HG03439 (cell line): ENCODE measurements at regions not wholly inside any gene's neighbourhood (a gene's known extent, or its start where the extent isn't known, plus 50 kb on each side); places are given as distances from the start of the nearest gene placed in this dataset.
A peak's percentile ranks its signal among the peaks of the same experiment; 100 is the strongest.

Experiments
- ATAC-seq: cut with Tn5 transposase; IDR thresholded peaks from one replicate; pipeline ENCODE4 v1.9.1; 2021; ENCODE audit warnings: mild to moderate bottlenecking, moderate library complexity; ENCODE audit not compliant: unreplicated experiment

- no peak for ATAC-seq
Observed at GRCh38 chr2:8574196-8575037, 107.4 kb upstream of the ID2 start.

DNA sequence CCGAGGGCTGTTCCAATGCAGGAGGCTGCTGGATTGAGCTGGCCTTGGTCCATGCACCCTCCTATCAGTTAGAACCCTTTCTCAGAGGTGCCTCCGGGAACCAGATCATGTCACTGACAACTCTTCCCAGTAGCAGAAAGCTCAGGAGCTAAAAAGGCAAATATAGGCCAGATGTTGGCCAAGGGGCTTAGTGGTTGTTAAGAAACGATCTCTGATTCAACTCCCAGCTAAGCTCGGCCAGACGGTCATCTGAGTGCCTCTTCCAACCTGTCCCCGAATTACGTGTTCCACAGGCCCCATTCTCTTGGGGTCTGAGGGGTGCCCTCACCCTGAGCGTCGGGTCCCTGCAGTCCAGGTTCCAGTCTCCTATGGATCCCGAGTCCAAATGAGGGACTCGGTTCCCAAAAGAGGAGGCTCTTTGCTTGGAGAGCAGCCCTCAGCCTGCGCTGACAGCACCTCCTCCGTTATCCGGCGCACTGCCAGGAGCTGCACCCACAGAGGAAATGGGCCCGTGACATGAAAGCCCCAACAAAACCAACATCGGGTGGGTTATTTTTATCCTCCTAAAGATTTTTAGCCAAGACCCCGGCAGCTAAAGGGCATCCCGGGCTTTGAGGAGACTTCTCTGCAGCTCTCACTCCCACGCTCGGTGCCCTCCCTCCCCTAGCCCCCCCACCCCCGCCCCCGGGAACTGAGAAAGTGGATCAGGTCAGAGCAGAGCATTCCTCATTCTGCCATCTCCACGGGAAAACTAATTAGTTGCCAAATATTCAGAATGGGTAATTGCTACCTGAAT, 106.6 kb upstream of the ID2 start:
- ATAC-seq: no peak

GRCh38 chr2:8575834-8576423, 105.9 kb upstream of the ID2 start:
- ATAC-seq: no peak

- ATAC-seq: no peak
Observed at GRCh38 chr2:8576525-8577167, 105.2 kb upstream of the ID2 start.

DNA sequence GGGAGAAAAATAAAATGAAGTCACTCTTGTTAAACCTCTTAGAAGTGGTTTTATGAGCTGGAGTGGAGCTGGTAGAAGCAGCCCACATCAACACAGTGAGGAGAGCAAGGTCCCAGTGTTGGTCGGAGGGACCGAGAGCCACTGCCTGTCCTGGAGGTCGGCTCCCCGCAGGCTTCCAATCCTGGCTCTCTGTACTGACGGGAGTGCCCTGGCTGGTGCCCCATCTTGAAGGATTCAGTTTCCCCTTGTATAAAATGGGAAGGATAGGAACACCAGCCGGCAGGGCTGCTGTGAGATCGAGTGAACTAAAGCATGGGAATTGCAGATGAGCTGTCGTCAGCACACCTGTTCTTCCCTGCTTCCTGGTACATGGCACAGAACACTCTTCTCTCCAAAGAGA, 104.3 kb upstream of the ID2 start:
- ATAC-seq: no peak

DNA sequence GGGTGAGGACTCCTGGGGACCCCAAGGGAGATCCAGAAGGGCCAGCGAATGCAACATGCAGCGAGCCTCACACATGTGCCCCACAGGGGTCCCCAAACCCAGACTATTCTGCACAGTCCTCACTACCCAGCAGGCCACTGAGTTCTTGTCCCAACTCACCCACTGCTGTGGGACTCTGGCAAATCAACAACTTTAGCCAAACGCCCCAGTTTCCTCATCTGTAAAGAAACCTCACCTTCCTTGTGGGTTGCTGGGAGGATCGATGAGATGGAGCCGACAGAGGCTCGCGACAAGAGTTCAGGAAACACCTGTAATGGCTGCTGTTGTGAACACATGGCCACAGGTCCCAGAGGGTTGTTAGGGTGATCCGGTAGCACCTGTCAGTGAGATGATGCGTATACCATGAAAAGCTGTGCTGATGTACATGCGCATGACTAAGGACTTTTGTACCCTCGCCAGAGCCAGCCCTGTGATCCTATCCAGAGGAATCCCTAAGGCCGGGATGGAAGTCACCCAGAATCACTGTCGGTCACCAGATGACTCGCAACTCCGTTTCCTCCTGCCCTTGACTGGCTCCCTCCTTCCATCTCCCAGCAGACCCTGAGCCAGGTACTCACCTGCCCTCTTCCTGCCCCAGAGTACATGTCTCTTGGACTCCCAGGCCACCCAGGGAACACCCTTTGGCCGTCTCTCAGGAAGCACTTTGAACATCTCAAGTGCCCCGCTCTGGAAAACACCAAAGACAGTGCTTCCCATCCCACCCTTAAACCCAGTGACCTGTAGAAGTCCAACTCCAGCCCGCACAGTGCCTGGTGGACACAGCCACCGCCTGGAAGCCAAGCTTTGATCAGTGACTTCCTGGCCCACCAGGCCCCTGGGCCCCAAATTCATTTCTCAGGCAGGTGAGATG, 103.3 kb upstream of the ID2 start:
- ATAC-seq: no peak

DNA sequence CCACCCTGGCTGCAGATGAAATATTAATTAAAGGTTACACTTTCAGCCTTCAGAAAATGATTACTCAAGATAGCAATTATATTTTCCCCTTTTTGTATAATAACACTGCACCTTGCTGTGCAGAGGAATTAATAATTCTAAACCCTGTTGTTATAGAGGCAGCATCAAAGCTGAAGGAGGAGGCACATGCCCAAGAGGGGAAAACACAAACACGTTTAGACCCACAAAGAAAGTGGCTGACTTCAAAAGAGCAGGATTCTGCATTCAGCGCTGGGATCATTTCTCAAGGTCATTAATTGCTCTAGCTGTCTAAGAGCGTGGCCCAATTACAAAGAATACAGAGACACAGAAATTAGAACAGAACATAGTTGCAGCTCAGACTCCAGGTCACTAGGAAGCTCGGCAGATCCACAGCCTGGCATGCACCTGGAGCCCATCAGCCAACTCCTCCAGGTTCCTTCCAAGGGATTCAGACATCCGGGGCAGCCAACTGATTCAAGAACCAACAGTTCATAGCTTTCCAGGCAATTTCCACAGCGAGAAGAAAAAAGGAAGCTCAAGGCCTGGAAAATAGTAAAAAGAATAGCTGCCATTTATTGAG, 102.3 kb upstream of the ID2 start:
- no peak for ATAC-seq

GRCh38 chr2:8580316-8581233, 101.3 kb upstream of the ID2 start:
- no peak for ATAC-seq

- ATAC-seq: no peak
Observed at GRCh38 chr2:8581234-8581561, 100.7 kb upstream of the ID2 start.

- no peak for ATAC-seq
Observed at GRCh38 chr2:8581601-8582041, 100.2 kb upstream of the ID2 start.

- no peak for ATAC-seq
Observed at GRCh38 chr2:8582191-8582590, 99.7 kb upstream of the ID2 start.

GRCh38 chr2:8582651-8583399, 99.0 kb upstream of the ID2 start:
- no peak for ATAC-seq

DNA sequence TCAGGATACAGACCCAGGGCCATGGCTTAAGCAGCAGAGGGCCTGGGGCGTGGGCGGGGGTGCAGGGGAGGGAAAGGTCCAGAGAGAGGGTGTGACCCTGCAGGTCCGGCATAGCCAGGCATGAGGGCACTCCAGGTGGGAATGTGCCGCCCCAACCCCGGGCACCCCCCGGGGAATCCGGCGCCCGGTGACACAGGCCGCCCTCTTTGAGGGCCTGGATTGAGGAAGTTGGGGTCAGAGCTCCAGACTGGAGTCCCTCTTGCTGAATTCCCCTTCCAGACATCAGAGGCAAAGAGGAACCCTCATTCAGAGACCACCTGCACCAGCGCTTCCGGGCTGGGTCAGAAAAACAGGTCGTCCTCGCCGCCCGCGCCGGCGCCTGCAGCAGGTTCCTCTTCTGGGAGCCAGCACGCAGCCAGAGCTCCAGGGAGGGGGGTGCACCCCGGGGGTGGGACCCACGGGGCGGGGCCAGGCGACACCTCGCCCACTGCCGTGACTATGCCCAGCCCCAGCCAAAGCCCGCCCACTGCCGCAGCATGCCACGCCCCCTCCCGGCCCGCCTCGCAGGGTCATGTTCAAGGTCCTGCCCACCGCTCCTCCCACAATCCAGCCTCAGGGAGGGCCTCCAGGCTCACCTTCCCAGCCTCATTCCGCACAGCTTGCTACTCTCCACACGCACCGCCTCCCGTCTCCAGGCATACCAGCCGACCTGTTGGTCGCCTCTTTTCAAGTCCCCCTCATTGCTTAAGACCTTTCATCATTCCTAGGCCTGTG, 98.3 kb upstream of the ID2 start:
- peak; percentile 84 for ATAC-seq

- ATAC-seq: no peak
Observed at GRCh38 chr2:8584174-8585066, 97.4 kb upstream of the ID2 start.

DNA sequence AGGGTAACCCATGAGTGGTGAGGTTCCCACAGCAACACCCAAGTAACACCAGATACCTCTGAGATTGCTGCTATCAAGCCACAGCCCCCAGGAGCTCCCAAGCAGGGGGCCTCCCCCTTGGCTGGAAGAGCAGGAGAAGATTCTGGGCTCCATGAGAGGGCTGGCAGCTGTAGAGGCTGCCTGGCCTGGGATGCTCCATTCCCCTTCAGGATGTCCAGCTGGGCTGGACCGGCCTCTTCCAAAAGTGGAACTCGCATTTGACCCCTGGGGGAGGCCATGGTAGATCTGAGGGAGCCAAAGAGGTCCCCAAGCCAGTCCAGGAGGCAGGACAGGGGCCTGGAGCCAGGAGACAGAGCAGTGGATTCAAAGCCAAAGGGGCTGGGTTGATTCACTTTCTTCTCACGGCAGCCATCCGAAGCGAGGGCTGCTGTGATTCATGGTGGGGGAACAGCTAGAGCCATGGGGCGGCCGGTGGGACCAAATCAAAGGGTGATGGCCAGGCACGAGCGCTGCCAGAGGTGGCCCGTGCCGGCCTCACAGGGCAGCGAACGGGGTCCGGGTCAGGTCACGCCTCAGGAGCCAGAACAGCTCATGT, 95.3 kb upstream of the ID2 start:
- ATAC-seq: no peak

DNA sequence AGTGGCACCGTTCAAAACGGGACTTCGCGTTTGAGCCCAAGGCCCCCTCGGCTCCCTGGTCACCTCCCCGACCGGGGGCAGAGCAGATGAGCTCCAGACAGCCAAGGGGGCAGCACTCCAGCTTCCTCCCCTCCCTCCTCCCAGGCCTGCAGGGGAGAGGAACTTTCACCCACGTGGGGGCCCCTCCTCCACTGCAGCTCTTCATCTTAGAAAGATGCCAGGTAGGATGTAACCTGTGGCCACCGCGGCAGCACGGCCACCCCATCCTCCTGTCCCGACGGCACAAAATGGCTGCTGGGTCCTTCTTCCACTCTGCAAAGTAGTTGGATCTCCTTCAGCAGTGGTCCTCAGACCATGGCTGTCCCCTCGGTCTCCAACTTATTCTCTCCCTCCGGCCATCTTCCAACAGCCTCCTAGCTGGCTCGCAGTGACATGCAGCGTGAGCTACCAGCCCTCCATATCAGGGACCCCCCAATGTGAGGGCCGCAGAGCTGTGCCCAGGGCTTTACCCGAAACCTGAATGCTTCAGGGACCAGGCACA, 94.5 kb upstream of the ID2 start:
- ATAC-seq: no peak
